ENCODE measurements at regions not wholly inside any gene's neighbourhood (a gene's known extent, or its start where the extent isn't known, plus 50 kb on each side); places are given as distances from the start of the nearest gene placed in this dataset.

- Histone ChIP-seq H3K9me3 (replicated peaks; ENCODE audit: control insufficient read depth, insufficient read depth, low read length) (no peaks in the 10 kb centered on the region), H3K4me1 (ENCODE audit: control insufficient read depth, extremely low read depth, insufficient read depth, low read length) (no peaks in the 10 kb centered on the region), H3K79me2 (ENCODE audit: control insufficient read depth, insufficient read depth, low read length) (no peaks in the 10 kb centered on the region), H3K4me3 (replicated peaks in 1 of 3; ENCODE audit: insufficient read depth in 1 of 3, low read depth in 1 of 3, low read length in 3 of 3) (no peak overlapping the region), H2AFZ (ENCODE audit: low read depth, low read length) (no peak overlapping the region), H3K9me1 (replicated peaks; ENCODE audit: control insufficient read depth, extremely low read depth, insufficient read depth, low read length) (no peaks in the 10 kb centered on the region), H3K27ac (ENCODE audit: insufficient read depth, low read depth, low read length) (no peak overlapping the region), H3K9ac (replicated peaks; ENCODE audit: extremely low read depth, insufficient read depth, low read length) (no peak overlapping the region), H4K20me1 (replicated peaks; ENCODE audit: control insufficient read depth, extremely low read depth, insufficient read depth, low read length) (no peaks in the 10 kb centered on the region), H3K36me3 (ENCODE audit: control insufficient read depth in 2 of 2, extremely low read depth in 1 of 2, insufficient read depth in 2 of 2, low read length in 2 of 2) (no peaks in the 10 kb centered on the region), H3K27me3 (ENCODE audit: control insufficient read depth in 2 of 2, insufficient read depth in 2 of 2, low read length in 2 of 2) (no peaks in the 10 kb centered on the region), H3K4me2 (ENCODE audit: insufficient read depth, low read length) (no peak overlapping the region)
- FAIRE-seq (no peak), DNase-seq (ENCODE audit: low read depth, low spot score) (no peak)
- ChIA-PET CTCF (no interaction called here), POLR2A (no interaction called here)
- TF ChIP-seq GATA2 (IDR thresholded peaks at IDR 0.05; ENCODE audit: insufficient read depth, insufficient read length, low read depth, low read length) (no peak), JUN (IDR thresholded peaks at IDR 0.05; ENCODE audit: borderline replicate concordance, insufficient read depth, insufficient read length, low read depth) (no peak), POLR2A (IDR thresholded peaks at IDR 0.05; ENCODE audit: low read depth, low read length) (no peak), EZH2 (IDR thresholded peaks at IDR 0.05; ENCODE audit: borderline replicate concordance, low read depth, low read length, severe bottlenecking) (no peak), MYC (IDR thresholded peaks at IDR 0.05; ENCODE audit: low read depth, low read length) (no peak), FOS (IDR thresholded peaks at IDR 0.05; ENCODE audit: borderline replicate concordance, insufficient read depth, low read length) (no peak), CTCF (IDR thresholded peaks at IDR 0.05; ENCODE audit: extremely low read depth in 1 of 2, insufficient read depth in 1 of 2, low read depth in 1 of 2, low read length in 2 of 2) (no peak), MAX (IDR thresholded peaks at IDR 0.05; ENCODE audit: insufficient read depth, insufficient read length) (no peak), POLR2AphosphoS5 (IDR thresholded peaks at IDR 0.05; ENCODE audit: insufficient read depth, low read depth, low read length) (no peak)
- dilution Hi-C loops (cut with MboI; ENCODE audit: extremely low pct_ligation_motif_present, low sequenced_read_pairs), result no loop called here
- intact Hi-C loops (cut with micrococcal nuclease), result no loop called here
- BruUV-seq (replicated peaks), result no TSS peak
Observed at GRCh38 chr13:112226320-112227002, 149.7 kb upstream of the SPACA7 start.
